ENCODE measurements at regions not wholly inside any gene's neighbourhood (a gene's known extent, or its start where the extent isn't known, plus 50 kb on each side); places are given as distances from the start of the nearest gene placed in this dataset.

- TF ChIP-seq POLR2AphosphoS5 (IDR thresholded peaks at IDR 0.05; ENCODE audit: borderline replicate concordance, low read depth, low read length) = no peak
- TF ChIP-seq EZH2 (IDR thresholded peaks at IDR 0.05) = no peak
Measured at GRCh38 chr11:130819625-130820024, 96.7 kb downstream of the SNX19 start.
